Muscle layer of duodenum (tissue), 2 donors: ENCODE measurements at regions not wholly inside any gene's neighbourhood (a gene's known extent, or its start where the extent isn't known, plus 50 kb on each side); places are given as distances from the start of the nearest gene placed in this dataset.
"Not testable (repeated sequence)": the region's sequence is repeated elsewhere in the genome, so short reads cannot be mapped to it uniquely, and the experiment has no call there.

ENCODE experiments used
- H3K27ac ChIP-seq: one replicate; pipeline ENCODE4 v1.7.0; 2013; ENCODE audit warnings: mild to moderate bottlenecking, low read length
- H3K27me3 ChIP-seq: one replicate; pipeline ENCODE4 v1.7.0; 2013; ENCODE audit warnings: low read depth, mild to moderate bottlenecking, control low read depth, low read length
- H3K36me3 ChIP-seq, 2 donors: one replicate each; pipeline ENCODE4 v1.7.0; 2013; ENCODE audit warnings: low read length in 2 of 2, control low read depth in 1 of 2, mild to moderate bottlenecking in 1 of 2; ENCODE audit not compliant: insufficient read depth in 2 of 2, control insufficient read depth in 1 of 2
- H3K4me1 ChIP-seq, 2 donors: one replicate each; pipeline ENCODE4 v1.7.0; 2013; ENCODE audit warnings: low read length in 2 of 2, mild to moderate bottlenecking in 2 of 2, control low read depth in 1 of 2, moderate library complexity in 1 of 2; ENCODE audit not compliant: insufficient read depth in 2 of 2, control insufficient read depth in 1 of 2
- H3K4me3 ChIP-seq, 2 donors: one replicate each; pipeline ENCODE4 v1.7.0; 2013; ENCODE audit warnings: low read length in 2 of 2, low read depth in 1 of 2, mild to moderate bottlenecking in 1 of 2
- H3K9me3 ChIP-seq, 2 donors: one replicate each; pipeline ENCODE4 v1.7.0; 2013; ENCODE audit warnings: low read length in 2 of 2, control low read depth in 1 of 2, mild to moderate bottlenecking in 1 of 2; ENCODE audit not compliant: control insufficient read depth in 1 of 2
- donor health status: healthy.

DNA sequence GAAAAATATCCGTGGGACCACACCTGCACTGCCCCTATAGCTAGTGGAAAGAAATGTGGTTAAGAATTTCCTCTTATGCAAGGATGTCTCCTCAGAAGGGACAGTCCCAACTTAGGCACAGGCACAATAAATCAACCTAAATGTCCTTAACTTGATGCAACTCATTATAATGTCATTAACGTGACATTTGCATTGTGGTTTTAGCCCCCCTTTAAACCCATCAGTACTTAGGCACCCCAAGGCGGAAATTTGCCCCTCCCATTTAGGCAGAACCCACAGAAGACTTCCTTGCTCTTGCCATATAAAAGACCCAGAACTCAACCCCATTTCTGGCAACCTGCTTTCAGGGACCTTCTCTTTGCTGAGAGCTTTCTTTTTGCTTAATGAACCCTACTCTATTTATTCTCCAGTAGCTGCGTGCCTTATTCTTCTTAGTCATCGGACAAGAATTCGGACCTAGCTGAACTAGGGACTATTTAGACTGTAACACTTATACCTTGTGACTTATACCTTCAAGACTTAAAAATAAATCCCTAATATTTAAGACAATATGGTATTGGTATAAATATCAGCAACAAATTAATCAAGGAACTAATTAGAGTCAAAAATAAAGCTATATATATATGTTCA lies 1281.6 kb upstream of the TMEFF2 start:
- Histone ChIP-seq H3K9me3 (peaks cover 0 to 4% of the 10 kb centered on the region in 2 donors), H3K4me3 (no peak overlapping the region), H3K27ac (no peak overlapping the region), H3K27me3 (no peaks in the 10 kb centered on the region), H3K36me3 (no peaks in the 10 kb centered on the region), H3K4me1 (no peaks in the 10 kb centered on the region)

GRCh38 chr2:193475038-193475437 lies 1280.3 kb upstream of the TMEFF2 start:
- Histone ChIP-seq H3K27me3 (no peaks in the 10 kb centered on the region), H3K36me3 (no peaks in the 10 kb centered on the region), H3K9me3 (peaks cover 0 to 4% of the 10 kb centered on the region in 2 donors), H3K27ac (no peak overlapping the region), H3K4me1 (no peaks in the 10 kb centered on the region), H3K4me3 (no peak overlapping the region)

GRCh38 chr2:193469251-193469650 lies 1274.5 kb upstream of the TMEFF2 start:
- no peak overlapping the region for H3K27ac ChIP-seq
- H3K27me3 ChIP-seq, result no peaks in the 10 kb centered on the region
- H3K9me3 ChIP-seq, result peaks cover 0 to 4% of the 10 kb centered on the region in 2 donors
- H3K36me3 ChIP-seq, result no peaks in the 10 kb centered on the region
- no peaks in the 10 kb centered on the region for H3K4me1 ChIP-seq
- H3K4me3 ChIP-seq, result no peak overlapping the region

- no peak overlapping the region for H3K27ac ChIP-seq
- H3K4me1 ChIP-seq, result no peaks in the 10 kb centered on the region
- no peak overlapping the region for H3K4me3 ChIP-seq
- no peaks in the 10 kb centered on the region for H3K9me3 ChIP-seq
- no peaks in the 10 kb centered on the region for H3K27me3 ChIP-seq
- no peaks in the 10 kb centered on the region for H3K36me3 ChIP-seq
Measured at GRCh38 chr2:193467276-193467987, 1272.7 kb upstream of the TMEFF2 start.

DNA sequence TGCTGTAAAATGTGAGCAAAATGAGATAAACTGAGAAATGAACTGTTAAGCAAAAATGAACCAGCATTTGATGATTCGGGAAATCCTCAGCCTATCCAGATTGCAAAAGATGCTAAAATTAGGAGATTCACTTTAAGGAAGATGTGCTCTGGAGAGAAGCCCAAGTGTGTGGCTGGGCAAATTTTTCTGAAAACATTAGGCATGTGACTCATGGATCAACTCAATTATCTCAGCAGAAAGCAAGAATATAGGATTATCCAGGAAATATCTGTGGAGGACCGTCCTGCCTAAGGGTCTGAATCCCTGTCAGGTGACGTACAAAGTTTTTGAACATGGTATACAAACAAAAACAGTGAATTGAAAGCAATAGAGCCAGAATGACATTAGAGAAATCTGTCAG lies 1268.3 kb upstream of the TMEFF2 start:
- Histone ChIP-seq H3K9me3 (no peaks in the 10 kb centered on the region), H3K4me1 (no peaks in the 10 kb centered on the region), H3K27me3 (no peaks in the 10 kb centered on the region), H3K36me3 (no peaks in the 10 kb centered on the region), H3K27ac (no peak overlapping the region), H3K4me3 (no peak overlapping the region)

DNA sequence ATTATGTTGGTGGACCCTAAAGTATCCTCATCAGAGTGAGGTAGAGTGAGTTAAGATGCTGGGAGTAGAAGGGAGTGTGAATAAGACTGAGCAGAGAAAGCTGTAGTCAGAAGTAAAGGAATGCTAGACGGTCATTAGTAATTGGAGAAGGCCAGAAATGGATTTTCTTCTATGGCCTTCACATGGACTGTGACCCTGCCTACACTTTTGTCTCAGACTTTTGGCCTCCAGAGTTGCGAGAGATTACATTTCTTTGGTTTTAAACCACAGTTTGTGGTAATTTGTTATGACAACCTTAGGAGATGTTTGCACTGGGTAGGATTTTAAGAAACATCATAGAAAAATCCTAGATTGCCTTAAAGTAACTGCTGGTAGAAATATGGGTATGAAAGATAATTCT lies 1267.7 kb upstream of the TMEFF2 start:
- Histone ChIP-seq H3K9me3 (no peaks in the 10 kb centered on the region), H3K27ac (no peak overlapping the region), H3K27me3 (no peaks in the 10 kb centered on the region), H3K36me3 (no peaks in the 10 kb centered on the region), H3K4me1 (no peaks in the 10 kb centered on the region), H3K4me3 (no peak overlapping the region)

DNA sequence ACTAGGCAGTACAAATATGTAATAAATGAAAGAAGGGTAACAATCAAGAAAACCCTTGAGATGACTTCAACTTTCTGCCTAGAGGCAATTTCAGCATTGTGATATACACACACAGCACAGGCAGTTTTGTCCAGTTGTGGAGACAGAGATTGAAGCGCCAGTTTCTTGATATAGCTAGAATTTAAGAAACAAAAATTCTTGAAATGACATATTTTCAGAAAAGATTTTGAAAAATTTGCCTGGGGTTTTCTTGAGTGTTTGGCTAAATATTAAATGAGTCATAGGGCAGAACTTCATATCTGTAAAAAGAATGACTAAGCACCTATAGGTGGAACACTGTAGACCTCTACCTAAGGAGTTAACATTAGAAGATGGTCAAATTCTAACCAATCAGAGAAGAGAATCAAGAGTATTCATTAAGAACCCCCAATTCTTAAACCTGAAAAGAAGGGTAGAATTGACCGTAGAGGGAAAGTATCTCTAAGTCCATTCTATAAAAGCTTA lies 1266.8 kb upstream of the TMEFF2 start:
- H3K4me3 ChIP-seq, result no peak overlapping the region
- no peaks in the 10 kb centered on the region for H3K9me3 ChIP-seq
- no peaks in the 10 kb centered on the region for H3K36me3 ChIP-seq
- no peak overlapping the region for H3K27ac ChIP-seq
- no peaks in the 10 kb centered on the region for H3K27me3 ChIP-seq
- H3K4me1 ChIP-seq, result no peaks in the 10 kb centered on the region

DNA sequence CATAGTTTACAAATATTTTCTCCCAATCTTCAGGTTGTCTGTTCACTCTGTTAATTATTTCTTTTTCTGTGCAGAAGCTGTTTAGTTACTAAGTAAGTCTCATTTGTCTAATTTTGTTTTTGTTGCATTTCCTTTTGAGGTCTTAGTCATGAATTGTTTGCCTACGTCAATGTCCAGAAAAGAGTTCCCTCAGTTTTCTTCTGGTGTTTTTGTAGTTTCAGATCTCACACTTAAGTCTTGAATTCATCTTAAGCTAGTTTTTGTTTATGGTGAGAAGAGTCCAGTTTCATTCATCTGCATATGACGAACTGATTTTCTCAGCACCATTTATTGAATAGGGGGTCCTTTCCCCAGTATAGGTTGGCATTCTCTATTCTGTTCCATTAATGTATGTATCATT lies 1252.2 kb upstream of the TMEFF2 start:
- Histone ChIP-seq H3K9me3 (no peaks in the 10 kb centered on the region), H3K4me3 (no peak overlapping the region), H3K36me3 (no peaks in the 10 kb centered on the region), H3K4me1 (no peaks in the 10 kb centered on the region), H3K27me3 (no peaks in the 10 kb centered on the region), H3K27ac (no peak overlapping the region)

GRCh38 chr2:193442293-193442692 lies 1247.6 kb upstream of the TMEFF2 start:
- Histone ChIP-seq H3K27me3 (no peaks in the 10 kb centered on the region), H3K36me3 (no peaks in the 10 kb centered on the region), H3K4me1 (no peaks in the 10 kb centered on the region), H3K9me3 (no peaks in the 10 kb centered on the region), H3K4me3 (no peak overlapping the region), H3K27ac (no peak overlapping the region)

DNA sequence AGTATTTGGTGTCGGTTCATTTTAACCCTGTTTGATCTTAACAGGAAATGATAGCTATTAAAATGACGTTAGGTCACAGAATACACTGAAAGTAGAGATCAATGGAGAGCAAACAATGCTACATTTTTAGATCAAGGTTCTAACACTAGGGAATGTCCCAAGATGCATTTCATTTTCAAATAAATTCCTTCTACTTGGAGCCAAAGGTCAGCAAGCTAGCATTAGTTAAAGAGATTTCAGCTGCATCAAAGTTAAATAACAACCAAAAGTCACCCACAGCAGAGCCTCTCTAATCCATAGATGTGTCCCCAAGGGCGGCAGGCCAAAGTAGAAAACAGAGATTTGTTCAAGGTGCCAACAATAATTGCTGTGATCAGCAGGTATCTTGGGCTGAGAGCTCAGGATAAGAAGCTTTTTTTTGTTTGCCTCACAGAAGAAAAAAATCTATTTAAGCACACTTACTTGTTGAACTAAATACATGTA lies 1233.6 kb upstream of the TMEFF2 start:
- no peak overlapping the region for H3K27ac ChIP-seq
- H3K4me3 ChIP-seq, result no peak overlapping the region
- no peaks in the 10 kb centered on the region for H3K9me3 ChIP-seq
- H3K4me1 ChIP-seq, result no peaks in the 10 kb centered on the region
- H3K27me3 ChIP-seq, result no peaks in the 10 kb centered on the region
- no peaks in the 10 kb centered on the region for H3K36me3 ChIP-seq

DNA sequence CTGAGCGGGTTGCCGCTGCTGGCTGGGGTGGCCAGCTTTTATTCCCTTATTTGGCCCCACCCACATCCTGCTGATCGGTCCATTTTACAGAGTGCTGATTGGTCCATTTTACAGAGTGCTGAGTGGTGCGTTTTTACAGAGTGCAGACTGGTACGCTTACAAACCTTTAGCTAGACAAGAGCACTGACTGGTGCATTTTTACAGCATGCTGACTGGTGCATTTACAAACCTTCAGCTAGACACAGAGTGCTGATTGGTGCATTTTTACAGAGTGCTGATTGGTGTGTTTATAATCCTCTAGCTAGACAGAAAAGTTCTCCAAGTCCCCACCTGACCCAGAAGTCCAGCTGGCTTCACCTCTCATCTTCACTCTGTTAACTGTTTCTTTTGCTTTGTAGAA lies 1217.6 kb upstream of the TMEFF2 start:
- not testable (repeated sequence) for H3K27me3 ChIP-seq, H3K4me3 ChIP-seq, H3K36me3 ChIP-seq, H3K4me1 ChIP-seq, H3K9me3 ChIP-seq, H3K27ac ChIP-seq
